ENCODE measurements at regions not wholly inside any gene's neighbourhood (a gene's known extent, or its start where the extent isn't known, plus 50 kb on each side); places are given as distances from the start of the nearest gene placed in this dataset.

GRCh38 chr6:138610816-138611215, 111.5 kb upstream of the NHSL1 start:
- no peak for DNase-seq

DNA sequence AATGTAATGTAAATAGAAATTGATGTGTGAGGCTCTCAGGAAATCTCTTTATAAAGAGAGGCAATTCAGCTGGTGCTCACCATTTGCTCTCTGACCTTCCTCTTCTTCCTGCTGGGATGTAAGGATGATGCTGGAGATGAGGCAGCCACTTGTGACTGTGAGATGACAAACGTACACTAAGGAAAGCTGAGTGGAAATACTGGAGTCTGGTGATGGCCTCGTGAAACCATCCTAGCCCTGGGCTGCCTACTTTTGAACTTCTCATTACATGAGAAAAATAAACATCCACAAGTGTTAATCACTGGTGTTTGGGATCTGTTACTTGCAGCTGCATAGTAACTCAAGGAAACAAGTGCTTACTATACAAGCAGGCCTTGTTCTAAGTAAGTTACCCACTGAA, 114.9 kb upstream of the NHSL1 start:
- DNase-seq: no peak

- DNase-seq: peak; percentile 24
These were observed 118.9 kb upstream of the NHSL1 start for GRCh38 chr6:138618168-138618567.

DNA sequence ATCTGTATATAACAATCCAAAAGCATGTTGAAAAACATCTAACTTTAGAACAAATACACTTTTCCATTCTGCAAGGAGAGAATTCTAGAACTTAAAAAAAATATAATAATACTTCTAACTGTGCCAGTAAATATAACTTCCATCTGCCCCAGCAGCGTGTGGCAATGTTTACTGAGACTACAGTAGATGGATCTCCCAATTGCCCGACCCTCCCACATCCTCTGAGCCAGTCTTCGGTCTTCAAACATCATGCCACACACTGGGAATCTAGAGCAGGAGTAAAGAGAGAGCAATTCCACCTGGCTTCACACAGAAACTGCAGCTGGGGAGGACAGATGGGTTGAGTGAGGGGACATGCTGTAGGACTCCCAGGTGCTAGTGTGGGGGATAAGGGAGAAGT, 121.3 kb upstream of the NHSL1 start:
- DNase-seq: no peak

DNA sequence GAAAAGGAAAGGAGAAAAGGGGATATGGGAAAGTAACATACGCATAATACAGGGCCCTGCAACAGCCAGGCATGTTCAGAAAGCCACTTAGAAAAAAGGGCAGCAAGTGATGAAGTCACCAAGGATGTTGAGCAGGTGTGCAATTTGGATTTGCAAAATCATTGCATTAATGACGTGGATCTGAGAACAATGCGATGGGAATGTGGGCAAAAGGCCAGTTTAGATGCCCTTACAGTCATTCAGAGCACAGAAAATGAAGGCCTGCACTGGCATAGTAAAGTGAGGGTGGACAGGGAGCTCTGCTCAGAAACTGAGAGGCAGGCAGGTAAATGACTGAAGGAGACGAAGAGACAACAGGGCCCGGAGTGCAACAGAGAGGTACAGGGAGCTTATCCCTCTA, 123.7 kb upstream of the NHSL1 start:
- DNase-seq: no peak

DNA sequence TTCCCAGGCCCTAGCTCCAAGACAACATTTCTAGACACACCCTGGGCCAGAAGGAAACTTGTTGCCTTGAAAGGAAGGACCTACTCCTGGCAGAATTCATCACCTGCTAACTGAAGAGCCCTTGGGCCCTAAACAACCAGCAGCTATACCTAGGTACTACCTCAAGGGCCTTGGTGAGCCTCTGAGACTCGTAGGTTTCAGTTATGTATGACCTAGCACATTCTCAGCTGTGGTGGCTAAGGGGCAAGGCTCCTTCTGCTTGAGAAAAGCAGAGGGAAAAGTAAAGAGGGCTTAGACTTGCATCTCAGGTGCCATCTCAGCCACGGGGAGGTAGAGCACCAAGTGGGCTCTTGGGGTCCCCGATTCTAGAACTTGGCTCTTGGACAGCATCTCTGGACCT, 132.3 kb upstream of the NHSL1 start:
- no peak for DNase-seq

DNA sequence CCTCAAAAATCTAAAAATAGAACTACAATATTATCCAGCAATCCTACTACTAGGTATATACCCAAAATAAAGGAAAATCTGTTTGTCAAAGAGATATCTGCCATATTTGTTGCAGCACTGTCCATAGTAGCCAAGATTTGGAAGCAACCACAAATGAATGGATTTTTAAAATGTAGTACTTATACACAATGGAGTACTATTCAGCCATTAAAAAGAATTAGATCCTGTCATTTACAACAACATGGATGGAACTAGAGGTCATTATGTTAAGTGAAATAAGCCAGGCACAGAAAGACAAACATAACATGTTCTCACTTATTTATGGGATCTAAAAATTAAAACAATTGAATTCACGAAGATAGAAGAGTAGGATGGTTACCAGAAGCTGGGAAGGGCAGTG, 135.7 kb upstream of the CCDC28A start:
- DNase-seq: no peak

DNA sequence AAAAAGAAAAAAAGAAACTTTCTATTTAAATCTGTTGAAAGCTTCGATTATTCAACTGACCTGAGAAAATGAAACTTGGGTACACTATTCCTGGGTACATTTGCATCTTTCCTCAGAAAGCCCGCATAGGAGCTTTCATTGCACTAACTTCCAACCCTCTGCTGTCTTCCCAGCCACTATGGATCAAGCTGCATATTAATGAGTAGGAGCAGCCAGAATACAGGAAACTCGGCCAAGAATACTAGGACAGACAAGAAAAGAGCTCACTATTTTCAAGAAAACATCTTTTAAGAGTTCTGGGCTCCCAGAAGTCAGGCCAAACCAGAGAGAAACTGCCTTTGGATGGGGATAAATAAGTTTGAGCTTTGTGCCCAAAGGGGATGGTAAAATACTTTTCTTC, 135.0 kb upstream of the CCDC28A start:
- no peak for DNase-seq

DNA sequence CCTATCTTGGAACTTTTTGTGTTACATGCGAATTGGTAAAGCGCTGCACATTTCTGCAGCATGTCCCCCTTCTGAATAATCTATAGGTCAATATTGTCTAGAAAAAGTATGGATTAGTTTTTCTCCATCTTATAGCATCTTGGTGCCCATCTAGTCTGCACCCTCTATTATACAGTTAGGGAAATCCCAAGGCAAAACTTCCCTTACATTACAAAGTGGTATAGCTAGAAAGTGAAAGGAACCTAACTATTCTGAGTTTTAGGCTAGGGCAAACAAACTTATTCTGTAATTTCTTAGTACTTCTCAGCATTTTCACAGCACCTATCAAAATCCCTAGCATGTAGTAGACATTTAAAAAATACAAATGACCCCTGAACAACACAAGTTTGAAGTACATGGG, 133.5 kb upstream of the CCDC28A start:
- no peak for DNase-seq

GRCh38 chr6:138643210-138643609, 130.4 kb upstream of the CCDC28A start:
- no peak for DNase-seq

GRCh38 chr6:138645976-138646640, 127.5 kb upstream of the CCDC28A start:
- DNase-seq: no peak

GRCh38 chr6:138647006-138647405, 126.6 kb upstream of the CCDC28A start:
- DNase-seq: peak; percentile 28

- no peak for DNase-seq
These were observed 125.4 kb upstream of the CCDC28A start for GRCh38 chr6:138648127-138648526.

- DNase-seq: no peak
These were observed 122.1 kb upstream of the CCDC28A start for GRCh38 chr6:138651491-138651890.

- DNase-seq: no peak
These were observed 120.7 kb upstream of the CCDC28A start for GRCh38 chr6:138652824-138653223.

DNA sequence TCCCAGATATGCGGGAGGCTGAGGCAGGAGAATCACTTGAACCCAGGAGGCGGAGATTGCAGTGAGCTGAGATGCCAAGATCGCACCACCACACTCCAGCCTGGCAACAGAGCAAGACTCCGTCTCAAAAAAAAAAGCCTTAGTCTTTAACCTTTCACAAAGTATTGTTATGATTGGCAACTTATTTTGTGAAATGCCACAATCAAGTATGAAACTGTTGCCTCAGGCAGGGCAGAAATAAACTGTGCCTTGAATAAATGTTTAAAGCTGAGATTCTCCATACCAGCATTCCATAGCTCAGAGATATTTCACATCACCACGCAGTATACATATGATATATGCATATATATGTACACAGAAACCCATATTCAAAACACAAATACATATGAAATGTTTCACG, 120.1 kb upstream of the CCDC28A start:
- no peak for DNase-seq

- DNase-seq: peak; percentile 48
These were observed 118.6 kb upstream of the CCDC28A start for GRCh38 chr6:138654715-138655634.

DNA sequence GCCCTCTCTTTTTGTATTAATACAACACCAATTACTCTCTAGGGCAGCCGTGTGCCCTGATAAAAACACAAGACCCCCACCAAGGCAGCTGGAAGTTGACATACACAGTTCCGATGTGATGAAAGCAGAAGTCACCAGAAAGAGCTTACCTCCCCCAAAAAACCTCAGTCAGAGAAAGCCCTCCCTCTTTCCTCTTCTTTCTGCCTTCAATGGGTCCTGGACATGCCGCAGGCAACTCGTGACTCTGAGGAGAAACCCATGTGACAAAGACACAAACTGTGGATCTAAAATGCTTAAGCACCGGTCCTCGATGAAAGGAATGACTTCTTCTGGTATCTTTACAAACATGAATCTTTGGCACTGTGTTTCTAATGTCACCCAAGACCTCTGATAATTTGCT, 117.7 kb upstream of the CCDC28A start:
- DNase-seq: no peak

DNA sequence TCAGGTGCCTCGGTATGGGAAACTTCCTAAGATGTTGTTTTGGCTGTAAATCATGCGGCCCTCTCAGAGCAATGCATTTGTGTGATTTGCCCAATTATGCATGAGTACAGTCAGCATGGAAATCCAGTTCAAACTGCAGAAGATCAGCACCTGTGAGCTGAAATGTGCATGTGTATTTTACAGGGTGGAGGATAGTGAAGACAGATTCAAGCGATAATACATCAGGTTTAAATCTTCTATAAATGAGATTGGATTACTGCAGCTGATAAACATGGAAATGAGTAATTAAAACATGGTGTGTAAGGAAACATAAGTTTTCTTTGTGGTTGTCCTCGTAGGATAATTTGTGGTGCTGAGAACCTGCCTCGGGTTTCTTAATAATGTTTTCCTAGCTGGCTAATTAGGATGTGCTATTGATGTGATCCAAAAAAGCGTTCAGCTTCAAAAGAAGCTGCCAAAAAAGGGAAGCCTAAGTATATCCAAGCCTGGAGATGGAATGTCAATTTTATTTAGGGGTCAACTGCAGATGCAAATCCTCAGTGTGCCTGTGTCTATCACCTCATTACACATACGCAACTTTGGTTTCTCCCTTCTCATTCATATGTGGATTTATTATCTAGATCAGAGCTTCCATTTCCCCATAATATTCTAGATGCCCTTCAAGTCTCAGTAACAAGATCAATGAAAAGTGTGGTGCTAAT, 117.1 kb upstream of the CCDC28A start:
- no peak for DNase-seq

GRCh38 chr6:138657065-138657425, 116.5 kb upstream of the CCDC28A start:
- no peak for DNase-seq

DNA sequence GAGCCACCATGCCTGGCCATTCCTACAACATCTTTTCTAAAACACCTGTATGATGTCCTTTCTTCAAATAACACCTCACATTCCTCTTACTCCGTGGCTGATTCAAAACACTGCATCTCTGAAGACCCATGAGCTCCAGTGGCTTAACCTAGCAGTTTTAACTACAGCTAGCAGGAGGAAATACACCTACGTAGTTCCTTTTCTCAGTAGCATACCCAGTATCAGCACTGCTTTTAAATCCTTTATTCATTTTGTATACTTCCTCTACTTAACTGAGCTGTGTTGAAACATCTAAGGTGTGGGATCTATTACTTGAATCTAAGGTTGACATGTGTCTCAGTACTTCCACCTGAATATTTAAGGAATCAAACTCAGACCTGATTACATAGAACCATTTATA, 113.6 kb upstream of the CCDC28A start:
- no peak for DNase-seq

DNA sequence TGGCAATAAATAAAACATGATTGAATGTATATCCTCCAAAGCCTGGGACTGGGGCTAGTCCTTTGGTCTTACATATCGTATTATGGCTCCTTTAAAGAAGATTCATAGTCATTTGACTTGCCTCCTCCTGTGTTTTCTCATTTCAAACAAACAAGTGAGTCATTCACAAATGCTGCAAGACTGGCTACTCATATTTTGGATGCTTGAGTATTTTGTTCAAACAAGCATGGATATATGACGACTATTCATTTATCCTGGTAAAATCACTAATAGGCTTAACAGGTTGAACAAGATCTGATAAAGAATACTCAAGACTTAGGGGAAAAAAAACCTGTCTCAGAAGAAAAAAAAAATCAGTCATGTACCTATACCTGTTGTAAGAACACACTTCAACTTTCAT, 111.1 kb upstream of the CCDC28A start:
- peak; percentile 85 for DNase-seq

GRCh38 chr6:138663892-138664291, 109.7 kb upstream of the CCDC28A start:
- DNase-seq: no peak

GRCh38 chr6:138664745-138665144, 108.8 kb upstream of the CCDC28A start:
- no peak for DNase-seq

Data from HCEC 1CT (cell line).